ENCODE measurements at regions not wholly inside any gene's neighbourhood (a gene's known extent, or its start where the extent isn't known, plus 50 kb on each side); places are given as distances from the start of the nearest gene placed in this dataset.

GRCh38 chr10:65408401-65408800 lies 1517.4 kb upstream of the LRRTM3 start:
- no peaks in the 10 kb centered on the region for H3K36me3 ChIP-seq
- H3K27ac ChIP-seq: no peak overlapping the region
- 75 to 90% methylated on average over 2 of the region's 2 CpGs for WGBS, 2 donors
- H3K9me3 ChIP-seq: no peaks in the 10 kb centered on the region
- intact Hi-C loops (cut with DNase I): no loop called here
- TF ChIP-seq, protein P1, sequence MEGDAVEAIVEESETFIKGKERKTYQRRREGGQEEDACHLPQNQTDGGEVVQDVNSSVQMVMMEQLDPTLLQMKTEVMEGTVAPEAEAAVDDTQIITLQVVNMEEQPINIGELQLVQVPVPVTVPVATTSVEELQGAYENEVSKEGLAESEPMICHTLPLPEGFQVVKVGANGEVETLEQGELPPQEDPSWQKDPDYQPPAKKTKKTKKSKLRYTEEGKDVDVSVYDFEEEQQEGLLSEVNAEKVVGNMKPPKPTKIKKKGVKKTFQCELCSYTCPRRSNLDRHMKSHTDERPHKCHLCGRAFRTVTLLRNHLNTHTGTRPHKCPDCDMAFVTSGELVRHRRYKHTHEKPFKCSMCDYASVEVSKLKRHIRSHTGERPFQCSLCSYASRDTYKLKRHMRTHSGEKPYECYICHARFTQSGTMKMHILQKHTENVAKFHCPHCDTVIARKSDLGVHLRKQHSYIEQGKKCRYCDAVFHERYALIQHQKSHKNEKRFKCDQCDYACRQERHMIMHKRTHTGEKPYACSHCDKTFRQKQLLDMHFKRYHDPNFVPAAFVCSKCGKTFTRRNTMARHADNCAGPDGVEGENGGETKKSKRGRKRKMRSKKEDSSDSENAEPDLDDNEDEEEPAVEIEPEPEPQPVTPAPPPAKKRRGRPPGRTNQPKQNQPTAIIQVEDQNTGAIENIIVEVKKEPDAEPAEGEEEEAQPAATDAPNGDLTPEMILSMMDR (IDR thresholded peaks at IDR 0.05): no peak
- TF ChIP-seq POLR2A (IDR thresholded peaks at IDR 0.05): no peak
- no peak for DNase-seq
- H3K27me3 ChIP-seq: no peaks in the 10 kb centered on the region
- H3K4me3 ChIP-seq: no peak overlapping the region
- H3K4me1 ChIP-seq: no peaks in the 10 kb centered on the region

GRCh38 chr10:65413001-65413400 lies 1512.8 kb upstream of the LRRTM3 start:
- Histone ChIP-seq H3K36me3 (no peaks in the 10 kb centered on the region), H3K9me3 (peaks cover 0 to 6% (median 0%) of the 10 kb centered on the region in 3 donors), H3K4me3 (no peak overlapping the region), H3K4me1 (no peaks in the 10 kb centered on the region), H3K27me3 (no peaks in the 10 kb centered on the region), H3K27ac (no peak overlapping the region)
- DNase-seq: no peak
- intact Hi-C loops (cut with DNase I): no loop called here
- TF ChIP-seq, protein P1 (IDR thresholded peaks at IDR 0.05): no peak
- TF ChIP-seq POLR2A (IDR thresholded peaks at IDR 0.05): no peak
- WGBS, 2 donors: 89 to 92% methylated on average over 2 of the region's 2 CpGs

DNA sequence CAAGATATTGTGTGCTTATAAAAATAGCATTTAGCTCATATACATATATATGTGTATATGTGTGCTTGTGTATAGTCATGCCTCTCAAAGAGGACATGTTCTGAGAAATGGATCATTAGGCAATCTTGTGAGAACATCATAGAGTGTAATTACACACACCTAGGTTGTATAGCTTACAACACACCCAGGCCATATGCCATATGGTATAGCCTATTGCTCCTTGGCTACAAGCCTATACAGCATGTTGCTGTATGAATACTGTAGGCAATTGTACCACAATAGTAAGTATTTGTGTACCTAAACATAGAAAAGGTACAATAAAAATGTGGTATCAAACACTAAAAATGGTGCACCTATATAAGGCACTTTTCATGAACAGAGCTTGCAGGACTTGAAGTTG lies 1510.5 kb upstream of the LRRTM3 start:
- no peak overlapping the region for H3K4me3 ChIP-seq
- H3K4me1 ChIP-seq: no peaks in the 10 kb centered on the region
- no peaks in the 10 kb centered on the region for H3K36me3 ChIP-seq
- H3K27ac ChIP-seq: no peak overlapping the region
- intact Hi-C loops (cut with DNase I): no loop called here
- no peaks in the 10 kb centered on the region for H3K27me3 ChIP-seq
- H3K9me3 ChIP-seq: peaks cover 0 to 6% (median 0%) of the 10 kb centered on the region in 3 donors
- no peak for DNase-seq
- TF ChIP-seq, protein P1 (IDR thresholded peaks at IDR 0.05): no peak
- no peak for TF ChIP-seq POLR2A (IDR thresholded peaks at IDR 0.05)

- no peaks in the 10 kb centered on the region for H3K4me1 ChIP-seq
- 59 to 67% methylated on average over 1 of the region's 1 CpG for WGBS, 2 donors
- no peak overlapping the region for H3K4me3 ChIP-seq
- peaks cover 0 to 6% (median 0%) of the 10 kb centered on the region in 3 donors for H3K9me3 ChIP-seq
- H3K36me3 ChIP-seq: no peaks in the 10 kb centered on the region
- no peak overlapping the region for H3K27ac ChIP-seq
- TF ChIP-seq, protein P1 (IDR thresholded peaks at IDR 0.05): no peak
- no peak for TF ChIP-seq POLR2A (IDR thresholded peaks at IDR 0.05)
- intact Hi-C loops (cut with DNase I): no loop called here
- DNase-seq: no peak
- H3K27me3 ChIP-seq: no peaks in the 10 kb centered on the region
Observed at GRCh38 chr10:65416094-65416493, 1509.7 kb upstream of the LRRTM3 start.

DNA sequence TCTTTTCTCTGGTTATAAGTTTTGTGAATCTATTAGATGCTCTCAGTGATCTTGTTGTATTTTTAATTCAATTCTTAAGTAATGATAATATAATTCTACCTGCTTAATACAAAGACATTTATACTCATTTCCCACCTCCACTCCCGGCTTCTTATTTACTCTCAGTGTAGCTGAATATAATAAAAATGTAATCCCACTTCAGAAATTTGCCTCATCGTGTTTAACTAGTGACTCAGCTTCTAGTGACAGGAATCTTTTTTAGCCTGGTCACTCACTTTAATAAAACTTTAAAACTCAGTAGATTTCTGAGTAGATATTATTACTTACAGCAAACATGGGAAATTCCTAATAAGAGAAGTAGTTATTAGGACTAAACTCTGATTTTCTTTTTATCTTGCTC lies 1506.2 kb upstream of the LRRTM3 start:
- no peaks in the 10 kb centered on the region for H3K9me3 ChIP-seq
- H3K27ac ChIP-seq: no peak overlapping the region
- DNase-seq: no peak
- no peaks in the 10 kb centered on the region for H3K27me3 ChIP-seq
- no peaks in the 10 kb centered on the region for H3K36me3 ChIP-seq
- WGBS, 2 donors: 39 to 41% methylated on average over 2 of the region's 2 CpGs
- TF ChIP-seq, protein P1 (IDR thresholded peaks at IDR 0.05): no peak
- no peak for TF ChIP-seq POLR2A (IDR thresholded peaks at IDR 0.05)
- H3K4me3 ChIP-seq: no peak overlapping the region
- intact Hi-C loops (cut with DNase I): no loop called here
- H3K4me1 ChIP-seq: no peaks in the 10 kb centered on the region

Measured in esophagus squamous epithelium (tissue), 5 donors.